T-cell (primary cell): ENCODE measurements at regions not wholly inside any gene's neighbourhood (a gene's known extent, or its start where the extent isn't known, plus 50 kb on each side); places are given as distances from the start of the nearest gene placed in this dataset.

Experiments used
- ATAC-seq, 4 experiments: fragments of 200-7000 bp in 3 of 4; fragments of 150-1000 bp in 1 of 4; cut with Tn5 transposase; replicated peaks in 1 of 4; 1 replicate in 3 of 4; 2 replicates in 1 of 4; pipeline ENCODE4 v1.10.0; 2021; ENCODE audit warnings: moderate library complexity in 3 of 4, mild to moderate bottlenecking in 2 of 4, moderate number of reproducible peaks in 1 of 4
- CTCF ChIA-PET, 2 donors: fragments of 300-600 bp; sonication (Branson Sonifier 250); formaldehyde crosslinking; loops; one replicate each; lab custom pipeline; 2022; ENCODE audit warnings: antibody characterized with exemption in 2 of 2; lab: Charles Lee
- POLR2A ChIA-PET, 2 donors: fragments of 300-600 bp; sonication (Branson Sonifier 250); formaldehyde crosslinking; loops; one replicate each; lab custom pipeline; 2022; ENCODE audit warnings: antibody characterized with exemption in 2 of 2; lab: Charles Lee
- DNase-seq, 35 experiments: peaks; one replicate each; pipeline versions ENCODE4 v3.0.0 to v3.0.0-alpha.2; 2013 to 2023
- H3K27ac ChIP-seq: one replicate; pipeline ENCODE4 v1.5.1; 2013; ENCODE audit warnings: low read length
- H3K27me3 ChIP-seq, 2 experiments: replicated peaks in 1 of 2; 1 replicate in 1 of 2; 2 replicates in 1 of 2; pipeline versions ENCODE4 v1.6.1 to v1.7.0; 2013; ENCODE audit warnings: low read length in 1 of 2, mixed read lengths in 1 of 2; ENCODE audit not compliant: control insufficient read depth in 2 of 2, insufficient read depth in 2 of 2; ENCODE audit errors: extremely low read depth in 1 of 2
- H3K36me3 ChIP-seq, 2 donors: 1 replicate in 1 of 2; 2 replicates in 1 of 2; pipeline versions ENCODE4 v1.6.1 to v1.7.0; 2013; ENCODE audit warnings: low read length in 1 of 2; ENCODE audit not compliant: control insufficient read depth in 2 of 2, insufficient read depth in 1 of 2; ENCODE audit errors: extremely low read depth in 1 of 2
- H3K4me1 ChIP-seq, 2 experiments: 1 replicate in 1 of 2; 2 replicates in 1 of 2; pipeline versions ENCODE4 v1.6.1 to v1.7.0; 2013; ENCODE audit warnings: low read length in 2 of 2, mixed read lengths in 1 of 2; ENCODE audit not compliant: insufficient read depth in 2 of 2, control insufficient read depth in 1 of 2; ENCODE audit errors: extremely low read depth in 1 of 2
- H3K4me3 ChIP-seq, 2 donors: 1 replicate in 1 of 2; 2 replicates in 1 of 2; pipeline versions ENCODE4 v1.5.1 to v1.7.0; 2013; ENCODE audit warnings: mild to moderate bottlenecking in 2 of 2, low read length in 1 of 2, moderate library complexity in 1 of 2; ENCODE audit not compliant: control insufficient read depth in 1 of 2; ENCODE audit errors: extremely low read depth in 1 of 2
- H3K9me3 ChIP-seq: 2 replicates; pipeline ENCODE4 v1.7.0; 2013
- H3K27ac Mint-ChIP-seq, 2 donors: one replicate each; pipeline ENCODE4 v1.8.0; 2020 to 2021; ENCODE audit warnings: mild to moderate bottlenecking in 2 of 2, mixed read lengths in 2 of 2
- H3K27me3 Mint-ChIP-seq, 2 donors: one replicate each; pipeline ENCODE4 v1.8.0; 2021 to 2022; ENCODE audit warnings: mixed read lengths in 2 of 2
- H3K36me3 Mint-ChIP-seq: one replicate; pipeline ENCODE4 v1.8.0; 2021; ENCODE audit warnings: mixed read lengths
- H3K4me1 Mint-ChIP-seq, 3 donors: one replicate each; pipeline ENCODE4 v1.8.0; 2020 to 2022; ENCODE audit warnings: mixed read lengths in 3 of 3, mild to moderate bottlenecking in 1 of 3
- H3K4me3 Mint-ChIP-seq, 3 donors: one replicate each; pipeline ENCODE4 v1.8.0; 2020 to 2022; ENCODE audit warnings: mild to moderate bottlenecking in 3 of 3, mixed read lengths in 3 of 3, moderate library complexity in 3 of 3
- H3K9me3 Mint-ChIP-seq, 3 donors: one replicate each; pipeline ENCODE4 v1.8.0; 2020 to 2022; ENCODE audit warnings: mixed read lengths in 3 of 3
- WGBS: methylation state at CpG from one replicate; pipeline ENCODE4 v1.1.5; 2013; ENCODE audit warnings: missing lambda C conversion rate; ENCODE audit not compliant: insufficient coverage; 5-methylcytosine and 5-hydroxymethylcytosine counted together

DNA sequence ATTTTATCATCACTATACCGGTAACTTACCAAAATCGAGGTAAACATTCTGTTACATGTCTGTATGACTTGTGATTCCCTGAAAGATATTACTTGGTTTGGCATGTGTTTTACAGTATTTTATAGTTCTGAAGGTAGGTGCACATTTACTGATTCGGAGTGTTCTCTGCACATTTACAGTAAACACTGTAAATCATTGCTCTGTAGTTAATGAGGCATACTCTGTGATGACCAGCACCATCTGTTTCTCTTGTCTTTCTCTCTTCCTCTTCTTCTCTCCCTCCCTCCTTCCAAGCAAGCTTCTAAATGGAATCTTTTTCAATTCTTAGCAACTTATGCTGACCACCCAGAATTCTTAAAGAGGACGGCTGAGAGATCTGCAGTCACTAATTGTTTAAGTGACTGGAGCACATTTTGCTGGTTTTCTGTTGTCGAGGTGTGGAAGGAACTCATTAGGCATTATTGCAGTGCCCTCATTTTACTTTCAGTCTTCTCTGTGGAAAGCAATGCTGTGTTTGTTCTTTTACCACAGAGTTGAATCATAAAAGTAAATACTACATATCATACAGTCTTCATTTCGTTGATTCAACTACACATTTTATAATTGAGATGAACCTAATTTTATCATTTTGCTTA lies 126.5 kb downstream of the UTRN start:
- Histone ChIP-seq H3K27ac (peak overlapping the region; percentile 18), H3K9me3 (no peaks in the 10 kb centered on the region), H3K4me1 (peaks cover 6 to 23% of the 10 kb centered on the region in 2 experiments), H3K4me3 (no peak overlapping the region), H3K36me3 (no peaks in the 10 kb centered on the region), H3K27me3 (no peaks in the 10 kb centered on the region)
- ChIA-PET CTCF (no interaction called here), POLR2A (interaction anchor here in 1 of 2 donors (0.6 kb wide), 1 partner anchor 131 kb away, joined by 7 read pairs; no protein-coding TSS in a partner anchor)
- Mint-ChIP-seq H3K36me3 (peaks cover 26% of the 10 kb centered on the region), H3K27ac (peak overlapping the region; percentile 91 to 92), H3K9me3 (no peaks in the 10 kb centered on the region), H3K27me3 (no peaks in the 10 kb centered on the region), H3K4me1 (peaks cover 72 to 86% (median 83%) of the 10 kb centered on the region in 3 donors), H3K4me3 (peak overlapping the region; percentile 72 to 76 (median 75))
- DNase-seq, result peak in 1 of 35 experiments; percentile 11
- peak; percentile 22 to 79 (median 54) for ATAC-seq
- WGBS, result no CpG with 5 or more reads among the region's 6 CpGs

DNA sequence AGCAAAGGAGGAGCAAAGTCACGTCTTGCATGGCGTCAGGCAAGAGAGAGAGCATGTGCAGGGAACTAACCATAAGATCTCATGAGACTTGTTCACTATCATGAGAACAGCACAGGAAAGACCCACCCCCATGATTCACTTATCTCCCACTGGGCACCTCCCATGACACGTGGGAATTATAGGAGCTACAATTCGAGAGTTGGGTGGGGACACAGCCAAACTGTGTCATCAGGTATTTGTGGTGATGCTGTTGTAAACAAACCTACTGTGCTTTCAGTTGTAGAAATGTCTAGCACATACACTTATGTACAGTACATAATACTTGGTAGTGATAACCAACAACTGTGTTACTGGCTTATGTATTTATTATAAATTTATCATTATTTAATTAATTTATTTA lies 128.3 kb downstream of the UTRN start:
- Histone ChIP-seq H3K27ac (no peak overlapping the region), H3K4me3 (no peak overlapping the region), H3K9me3 (no peaks in the 10 kb centered on the region), H3K36me3 (no peaks in the 10 kb centered on the region), H3K4me1 (peaks cover 6 to 20% of the 10 kb centered on the region in 2 experiments), H3K27me3 (no peaks in the 10 kb centered on the region)
- H3K4me1 Mint-ChIP-seq, result peaks cover 71 to 83% (median 80%) of the 10 kb centered on the region in 3 donors
- POLR2A ChIA-PET, result no interaction called here
- ATAC-seq (no peak), DNase-seq (peak in 5 of 35 experiments; percentile 1 to 9 (median 8))
- no CpG with 5 or more reads among the region's 4 CpGs for WGBS
- H3K36me3 Mint-ChIP-seq, result peaks cover 21% of the 10 kb centered on the region
- H3K27ac Mint-ChIP-seq, result no peak overlapping the region
- no peaks in the 10 kb centered on the region for H3K27me3 Mint-ChIP-seq
- CTCF ChIA-PET, result interaction anchor here in 1 of 2 donors (0.5 kb wide), 1 partner anchor 1697 kb away, joined by 3 read pairs; no protein-coding TSS in a partner anchor
- no peaks in the 10 kb centered on the region for H3K9me3 Mint-ChIP-seq
- H3K4me3 Mint-ChIP-seq, result no peak overlapping the region

DNA sequence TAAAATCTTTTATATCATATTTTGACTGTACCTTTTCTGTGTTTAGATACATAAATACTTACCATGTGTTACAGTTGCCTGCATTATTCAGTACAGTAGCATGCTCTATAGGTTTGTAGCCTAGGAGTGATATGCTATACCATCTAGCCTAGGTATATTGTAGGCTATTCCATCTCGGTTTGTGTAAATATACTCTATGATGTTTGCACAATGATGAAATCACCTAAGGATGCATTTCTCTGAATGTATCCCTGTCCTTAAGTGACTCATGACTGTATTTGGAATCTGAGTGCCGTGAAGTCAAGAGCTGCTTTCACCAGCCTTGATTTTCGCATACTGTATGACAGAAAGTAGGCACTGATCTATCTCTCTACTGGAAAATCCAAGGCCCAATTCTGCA lies 129.9 kb downstream of the UTRN start:
- ChIA-PET POLR2A (interaction anchor here in 1 of 2 donors (0.5 to 0.6 kb wide), 2 partner anchors 75 to 362 kb away, joined by 4 to 6 read pairs; no protein-coding TSS in a partner anchor), CTCF (no interaction called here)
- Mint-ChIP-seq H3K36me3 (peaks cover 13% of the 10 kb centered on the region), H3K9me3 (no peaks in the 10 kb centered on the region), H3K4me3 (no peak overlapping the region), H3K27ac (no peak overlapping the region), H3K4me1 (peaks cover 77 to 81% (median 77%) of the 10 kb centered on the region in 3 donors), H3K27me3 (no peaks in the 10 kb centered on the region)
- Histone ChIP-seq H3K4me3 (no peak overlapping the region), H3K9me3 (no peaks in the 10 kb centered on the region), H3K36me3 (no peaks in the 10 kb centered on the region), H3K27ac (no peak overlapping the region), H3K4me1 (peaks cover 6 to 27% of the 10 kb centered on the region in 2 experiments), H3K27me3 (no peaks in the 10 kb centered on the region)
- ATAC-seq (no peak), DNase-seq (no peak)
- WGBS, result 100% methylated on average over 1 of the region's 3 CpGs

DNA sequence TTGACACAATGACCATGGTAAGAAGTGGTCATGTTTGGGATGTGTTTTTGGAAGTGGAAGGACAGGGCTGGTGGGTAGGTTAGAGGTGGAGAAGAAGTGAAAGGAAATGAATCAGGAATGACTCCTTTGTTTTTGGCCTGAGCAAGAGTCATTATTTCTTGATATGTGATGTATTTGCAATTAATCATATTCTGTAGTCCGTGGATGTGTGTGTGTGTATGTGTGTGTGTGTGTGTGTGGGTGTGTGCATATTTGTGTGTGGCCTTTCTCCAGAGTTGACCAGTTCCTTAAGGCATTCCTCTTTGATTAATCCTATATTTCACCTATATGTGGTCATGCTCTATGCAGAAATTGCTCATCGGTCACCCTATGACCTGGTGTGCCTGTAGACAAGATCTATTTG lies 130.7 kb downstream of the UTRN start:
- H3K27ac Mint-ChIP-seq, result peak overlapping the region in 1 of 2 donors; percentile 5

DNA sequence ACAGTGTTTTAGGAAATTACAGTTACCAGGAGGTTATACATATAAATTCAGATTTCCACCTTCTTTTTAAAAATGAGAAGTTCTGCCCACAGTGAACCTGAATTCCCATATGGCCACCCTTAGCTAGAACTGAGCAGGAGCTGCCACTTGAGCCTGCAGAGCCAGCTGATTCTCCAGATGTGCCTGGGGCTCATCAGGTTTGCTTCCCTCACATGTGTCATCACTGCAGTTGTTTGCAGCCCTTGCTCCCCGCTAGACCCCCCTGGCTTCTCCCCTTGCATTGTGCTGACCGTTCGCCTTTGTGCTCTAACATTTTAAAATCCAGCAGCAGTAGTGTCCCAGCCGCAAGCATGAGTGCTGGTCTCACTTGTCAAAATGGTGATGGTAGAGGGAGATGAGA lies 131.1 kb downstream of the UTRN start:
- Mint-ChIP-seq H3K4me3 (no peak overlapping the region), H3K4me1 (peaks cover 74 to 79% (median 75%) of the 10 kb centered on the region in 3 donors), H3K9me3 (no peaks in the 10 kb centered on the region), H3K36me3 (peaks cover 6% of the 10 kb centered on the region), H3K27me3 (no peaks in the 10 kb centered on the region), H3K27ac (no peak overlapping the region)
- POLR2A ChIA-PET, result no interaction called here
- no peaks in the 10 kb centered on the region for H3K27me3 ChIP-seq
- no peak for DNase-seq
- no peaks in the 10 kb centered on the region for H3K9me3 ChIP-seq
- CTCF ChIA-PET, result no interaction called here
- WGBS, result 100% methylated on average over 2 of the region's 4 CpGs
- no peak overlapping the region for H3K27ac ChIP-seq
- no peaks in the 10 kb centered on the region for H3K36me3 ChIP-seq
- peaks cover 4 to 26% of the 10 kb centered on the region in 2 experiments for H3K4me1 ChIP-seq
- H3K4me3 ChIP-seq, result no peak overlapping the region
- no peak for ATAC-seq

More for the DNA sequence above, 130.7 kb downstream of the UTRN start:
- no peaks in the 10 kb centered on the region for H3K9me3 ChIP-seq
- no peaks in the 10 kb centered on the region for H3K9me3 Mint-ChIP-seq
- DNase-seq (no peak), ATAC-seq (no peak)
- peaks cover 78 to 82% (median 79%) of the 10 kb centered on the region in 3 donors for H3K4me1 Mint-ChIP-seq
- ChIA-PET POLR2A (no interaction called here), CTCF (no interaction called here)
- no peaks in the 10 kb centered on the region for H3K36me3 ChIP-seq
- no peak overlapping the region for H3K4me3 Mint-ChIP-seq
- no peaks in the 10 kb centered on the region for H3K27me3 Mint-ChIP-seq
- peaks cover 6 to 27% of the 10 kb centered on the region in 2 experiments for H3K4me1 ChIP-seq
- H3K27me3 ChIP-seq, result no peaks in the 10 kb centered on the region
- H3K27ac ChIP-seq, result no peak overlapping the region
- no CpG with 5 or more reads among the region's 2 CpGs for WGBS
- no peak overlapping the region for H3K4me3 ChIP-seq
- H3K36me3 Mint-ChIP-seq, result peaks cover 10% of the 10 kb centered on the region

DNA sequence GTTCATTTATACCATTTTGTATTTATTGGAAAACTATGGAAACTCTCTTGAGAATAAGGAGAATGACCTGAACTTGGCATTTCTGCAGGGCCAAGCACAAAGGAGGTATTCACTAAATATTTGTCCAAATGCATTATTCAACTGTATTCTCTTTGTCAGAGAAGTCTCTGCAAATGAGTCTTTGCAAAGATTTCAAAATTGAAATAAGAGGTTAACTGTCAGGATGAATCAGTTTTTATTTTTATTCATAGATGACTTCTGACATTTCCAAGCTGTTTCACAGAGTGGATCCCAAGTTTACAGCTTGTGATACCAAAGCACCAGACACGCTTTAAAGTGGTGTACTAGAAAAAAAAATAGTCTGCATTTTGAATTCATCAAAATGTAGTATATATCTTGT lies 131.6 kb downstream of the UTRN start:
- peak overlapping the region in 1 of 2 donors; percentile 35 for H3K27ac Mint-ChIP-seq
- CTCF ChIA-PET, result no interaction called here
- H3K9me3 ChIP-seq, result no peaks in the 10 kb centered on the region
- peaks cover under 1 to 24% of the 10 kb centered on the region in 2 experiments for H3K4me1 ChIP-seq
- POLR2A ChIA-PET, result no interaction called here
- DNase-seq, result no peak
- H3K27me3 ChIP-seq, result no peaks in the 10 kb centered on the region
- H3K4me1 Mint-ChIP-seq, result peaks cover 69 to 73% (median 69%) of the 10 kb centered on the region in 3 donors
- no peak overlapping the region for H3K4me3 ChIP-seq
- peaks cover 6% of the 10 kb centered on the region for H3K36me3 Mint-ChIP-seq
- no peaks in the 10 kb centered on the region for H3K27me3 Mint-ChIP-seq
- no peak for ATAC-seq
- H3K27ac ChIP-seq, result no peak overlapping the region
- H3K9me3 Mint-ChIP-seq, result no peaks in the 10 kb centered on the region
- WGBS, result no CpG with 5 or more reads among the region's 1 CpG
- peaks cover 0 to 2% of the 10 kb centered on the region in 2 donors for H3K36me3 ChIP-seq
- H3K4me3 Mint-ChIP-seq, result no peak overlapping the region
